Liver (tissue), 8 donors: ENCODE measurements at regions not wholly inside any gene's neighbourhood (a gene's known extent, or its start where the extent isn't known, plus 50 kb on each side); places are given as distances from the start of the nearest gene placed in this dataset.

Experiments
- DNase-seq: peaks from one replicate; pipeline ENCODE4 v3.0.0-alpha.2; 2017; ENCODE audit warnings: low spot score
- H3K27ac ChIP-seq, 2 donors: one replicate each; pipeline ENCODE4 v1.7.0; 2013; ENCODE audit warnings: inconsistent platforms in 2 of 2, low read length in 2 of 2, control low read depth in 1 of 2, low read depth in 1 of 2, mild to moderate bottlenecking in 1 of 2
- H3K27me3 ChIP-seq, 4 donors: one replicate each; pipeline versions ENCODE4 v1.6.1 to v1.7.0; 2013; ENCODE audit warnings: low read length in 3 of 4, inconsistent platforms in 1 of 4, mild to moderate bottlenecking in 1 of 4, moderate library complexity in 1 of 4; ENCODE audit not compliant: control insufficient read depth in 4 of 4, insufficient read depth in 4 of 4
- H3K36me3 ChIP-seq, 4 donors: one replicate each; pipeline versions ENCODE4 v1.6.1 to v1.7.0; 2013; ENCODE audit warnings: low read length in 3 of 4, mild to moderate bottlenecking in 3 of 4, low read depth in 1 of 4, moderate library complexity in 1 of 4; ENCODE audit not compliant: control insufficient read depth in 4 of 4, insufficient read depth in 3 of 4
- H3K4me1 ChIP-seq, 4 donors: one replicate each; pipeline versions ENCODE4 v1.6.1 to v1.7.0; 2013; ENCODE audit warnings: low read length in 3 of 4, mild to moderate bottlenecking in 3 of 4, moderate library complexity in 1 of 4; ENCODE audit not compliant: control insufficient read depth in 4 of 4, insufficient read depth in 4 of 4
- H3K4me3 ChIP-seq, 3 donors: one replicate each; pipeline versions ENCODE4 v1.6.1 to v1.7.0; 2013; ENCODE audit warnings: low read length in 3 of 3, control low read depth in 1 of 3, low read depth in 1 of 3, mild to moderate bottlenecking in 1 of 3
- H3K9ac ChIP-seq, 2 donors: one replicate each; pipeline ENCODE4 v1.7.0; 2013; ENCODE audit warnings: low read length in 2 of 2, mild to moderate bottlenecking in 2 of 2, moderate library complexity in 2 of 2, control low read depth in 1 of 2, low read depth in 1 of 2
- H3K9me3 ChIP-seq, 4 donors: one replicate each; pipeline versions ENCODE4 v1.6.1 to v1.7.0; 2013; ENCODE audit warnings: low read length in 3 of 4; ENCODE audit not compliant: control insufficient read depth in 4 of 4
- EGR1 ChIP-seq, 2 donors: IDR thresholded peaks; 2 replicates each; pipeline ENCODE4 v1.6.1; 2016 to 2018; ENCODE audit warnings: antibody characterized with exemption in 2 of 2, low read depth in 2 of 2
- FOXA1 ChIP-seq: IDR thresholded peaks from 2 replicates; pipeline ENCODE4 v1.6.1; 2016; ENCODE audit warnings: antibody characterized with exemption
- FOXA2 ChIP-seq: IDR thresholded peaks from 2 replicates; pipeline ENCODE4 v1.6.1; 2016; ENCODE audit warnings: antibody characterized with exemption
- GABPA ChIP-seq, 2 donors: IDR thresholded peaks in 1 of 2; conservative IDR thresholded peaks in 1 of 2; 2 replicates each; pipeline ENCODE4 v1.6.1; 2016; ENCODE audit warnings: antibody characterized with exemption in 2 of 2, mild to moderate bottlenecking in 1 of 2, moderate library complexity in 1 of 2
- HNF4A ChIP-seq, 2 donors: conservative IDR thresholded peaks; 2 replicates each; pipeline ENCODE4 v1.6.1; 2016; ENCODE audit warnings: antibody characterized with exemption in 2 of 2, mild to moderate bottlenecking in 2 of 2
- HNF4G ChIP-seq: IDR thresholded peaks from 2 replicates; pipeline ENCODE4 v1.6.1; 2016; ENCODE audit warnings: antibody characterized with exemption
- RAD21 ChIP-seq, 2 donors: IDR thresholded peaks; 2 replicates each; pipeline ENCODE4 v1.6.1; 2016; ENCODE audit warnings: antibody characterized with exemption in 2 of 2, mild to moderate bottlenecking in 2 of 2
- RXRA ChIP-seq, 2 donors: IDR thresholded peaks; 2 replicates each; pipeline ENCODE4 v1.6.1; 2017 to 2018; ENCODE audit warnings: antibody characterized with exemption in 2 of 2, mild to moderate bottlenecking in 1 of 2
- SP1 ChIP-seq: IDR thresholded peaks from 2 replicates; pipeline ENCODE4 v1.6.1; 2018; ENCODE audit warnings: antibody characterized with exemption, mild to moderate bottlenecking
- TAF1 ChIP-seq: conservative IDR thresholded peaks from 2 replicates; pipeline ENCODE4 v1.6.1; 2016; ENCODE audit warnings: antibody characterized with exemption, mild to moderate bottlenecking
- YY1 ChIP-seq: IDR thresholded peaks from 2 replicates; pipeline ENCODE4 v1.6.1; 2016; ENCODE audit warnings: antibody characterized with exemption, mild to moderate bottlenecking
- WGBS: extraction: QIAGEN DNeasy Blood & Tissue Kit; methylation state at CpG from one replicate; pipeline ENCODE4 v1.1.7; 2013; 5-methylcytosine and 5-hydroxymethylcytosine counted together
- TF ChIP-seq, protein P1 (sequence below): IDR thresholded peaks from 2 replicates; pipeline ENCODE4 v1.6.1; 2016; ENCODE audit warnings: antibody characterized with exemption
- TF ChIP-seq, protein P2 (sequence below): IDR thresholded peaks from 2 replicates; pipeline ENCODE4 v1.6.1; 2016; ENCODE audit warnings: antibody characterized with exemption
- TF ChIP-seq, protein P3 (sequence below): IDR thresholded peaks from 2 replicates; pipeline ENCODE4 v1.6.1; 2016; ENCODE audit warnings: antibody characterized with exemption, mild to moderate bottlenecking
- TF ChIP-seq, protein P4 (sequence below): fragments of 150-350 bp; IDR thresholded peaks from 2 replicates; pipeline ENCODE4 v1.5.1; 2017; ENCODE audit warnings: improper control_type of control experiment, low read depth, low read length; ENCODE audit not compliant: missing input control
- donor health status: healthy.
- donor health status: healthy.
- donor health status: healthy.
- donor health status: healthy.
- donor health status: healthy.

DNA sequence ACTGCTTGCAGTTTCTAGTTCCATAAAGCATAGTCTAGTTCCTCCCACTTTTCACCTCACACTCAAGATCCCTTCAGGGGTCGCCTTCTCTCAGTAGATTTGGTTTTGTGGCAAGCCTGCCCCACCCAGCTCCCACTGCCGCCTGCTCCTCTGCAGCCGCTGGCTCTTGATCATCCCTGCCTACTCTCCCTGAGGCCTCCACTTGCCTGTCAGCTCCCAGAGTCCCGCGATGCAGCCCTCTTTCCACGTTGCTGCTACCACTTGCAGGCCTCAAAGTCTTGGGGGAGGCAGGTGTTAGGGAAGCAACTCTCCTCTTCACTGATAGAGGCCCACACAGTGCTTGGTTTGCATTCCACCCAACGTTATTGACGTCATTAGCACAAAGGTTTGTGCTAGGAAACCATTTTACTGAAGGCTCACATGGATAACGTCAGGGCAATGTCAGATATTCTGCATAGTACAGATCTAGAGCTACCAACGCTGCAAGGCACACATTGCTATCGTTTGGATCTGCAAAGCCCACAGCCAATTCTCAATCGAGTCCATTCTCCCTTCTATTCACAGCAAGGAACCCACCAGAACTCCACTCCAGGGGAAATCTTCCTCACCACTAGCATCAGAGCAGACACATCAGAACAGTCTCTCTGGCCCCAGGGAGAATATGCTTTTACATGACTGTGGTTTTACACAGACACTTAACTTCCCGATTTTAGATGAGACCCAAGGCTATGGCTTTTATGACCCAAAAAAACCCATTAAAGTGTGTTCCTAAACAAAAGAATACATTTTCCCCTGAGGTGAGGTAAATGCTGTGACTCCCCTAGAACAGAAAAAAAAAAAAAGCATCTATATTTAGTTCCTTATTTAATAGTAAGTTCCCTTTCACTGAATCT lies 519.5 kb upstream of the CAMK1G start (continued):
- TF ChIP-seq HNF4A (conservative IDR thresholded peaks at IDR 0.05) (no peak), FOXA2 (no peak)
- TF ChIP-seq, protein P1, sequence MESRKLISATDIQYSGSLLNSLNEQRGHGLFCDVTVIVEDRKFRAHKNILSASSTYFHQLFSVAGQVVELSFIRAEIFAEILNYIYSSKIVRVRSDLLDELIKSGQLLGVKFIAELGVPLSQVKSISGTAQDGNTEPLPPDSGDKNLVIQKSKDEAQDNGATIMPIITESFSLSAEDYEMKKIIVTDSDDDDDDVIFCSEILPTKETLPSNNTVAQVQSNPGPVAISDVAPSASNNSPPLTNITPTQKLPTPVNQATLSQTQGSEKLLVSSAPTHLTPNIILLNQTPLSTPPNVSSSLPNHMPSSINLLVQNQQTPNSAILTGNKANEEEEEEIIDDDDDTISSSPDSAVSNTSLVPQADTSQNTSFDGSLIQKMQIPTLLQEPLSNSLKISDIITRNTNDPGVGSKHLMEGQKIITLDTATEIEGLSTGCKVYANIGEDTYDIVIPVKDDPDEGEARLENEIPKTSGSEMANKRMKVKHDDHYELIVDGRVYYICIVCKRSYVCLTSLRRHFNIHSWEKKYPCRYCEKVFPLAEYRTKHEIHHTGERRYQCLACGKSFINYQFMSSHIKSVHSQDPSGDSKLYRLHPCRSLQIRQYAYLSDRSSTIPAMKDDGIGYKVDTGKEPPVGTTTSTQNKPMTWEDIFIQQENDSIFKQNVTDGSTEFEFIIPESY: no peak

DNA sequence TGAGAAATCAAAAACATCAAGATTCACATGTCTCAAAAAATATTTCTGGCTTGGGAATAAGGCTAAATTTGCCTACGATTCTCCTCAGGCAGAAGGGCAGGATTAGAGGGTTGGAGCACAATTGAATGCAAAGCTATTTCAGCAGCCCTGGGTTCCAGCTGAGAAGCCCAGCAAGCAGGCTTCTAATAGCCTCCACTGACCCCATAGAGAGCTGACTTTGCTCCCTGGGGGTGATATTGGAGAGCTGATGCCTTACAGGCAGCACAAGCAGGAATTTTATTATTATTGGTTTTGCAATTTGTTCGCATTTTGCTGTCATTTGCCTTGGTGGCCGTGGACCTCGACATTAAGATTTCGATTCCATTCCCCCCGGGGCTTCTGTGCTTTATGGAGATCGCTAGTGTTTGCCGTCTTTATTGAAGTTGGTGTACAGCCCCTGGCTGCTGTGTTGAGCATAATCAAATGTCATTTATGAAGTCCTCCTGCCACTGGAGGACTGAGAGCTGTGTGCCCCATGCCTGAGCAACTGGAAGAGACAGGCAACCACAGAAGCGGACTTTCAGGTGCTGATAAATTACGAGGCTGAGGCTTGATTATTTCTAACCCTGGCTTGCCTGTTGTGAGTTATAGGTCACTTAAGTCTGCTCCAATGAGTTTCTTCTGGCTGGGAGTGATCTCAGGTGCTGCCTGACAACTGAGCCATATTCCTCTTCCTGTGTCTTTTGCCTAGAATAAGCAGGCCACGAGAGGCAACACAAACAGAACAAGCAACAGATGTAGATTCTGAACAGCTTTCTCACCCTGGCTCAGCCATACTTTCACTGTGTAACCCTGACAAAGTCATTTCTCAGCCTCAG lies 518.4 kb upstream of the CAMK1G start:
- TF ChIP-seq, protein P2, sequence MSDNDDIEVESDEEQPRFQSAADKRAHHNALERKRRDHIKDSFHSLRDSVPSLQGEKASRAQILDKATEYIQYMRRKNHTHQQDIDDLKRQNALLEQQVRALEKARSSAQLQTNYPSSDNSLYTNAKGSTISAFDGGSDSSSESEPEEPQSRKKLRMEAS: no peak
- TF ChIP-seq HNF4G: no peak
- TF ChIP-seq TAF1: no peak
- no peak for TF ChIP-seq FOXA1
- TF ChIP-seq, protein P3, sequence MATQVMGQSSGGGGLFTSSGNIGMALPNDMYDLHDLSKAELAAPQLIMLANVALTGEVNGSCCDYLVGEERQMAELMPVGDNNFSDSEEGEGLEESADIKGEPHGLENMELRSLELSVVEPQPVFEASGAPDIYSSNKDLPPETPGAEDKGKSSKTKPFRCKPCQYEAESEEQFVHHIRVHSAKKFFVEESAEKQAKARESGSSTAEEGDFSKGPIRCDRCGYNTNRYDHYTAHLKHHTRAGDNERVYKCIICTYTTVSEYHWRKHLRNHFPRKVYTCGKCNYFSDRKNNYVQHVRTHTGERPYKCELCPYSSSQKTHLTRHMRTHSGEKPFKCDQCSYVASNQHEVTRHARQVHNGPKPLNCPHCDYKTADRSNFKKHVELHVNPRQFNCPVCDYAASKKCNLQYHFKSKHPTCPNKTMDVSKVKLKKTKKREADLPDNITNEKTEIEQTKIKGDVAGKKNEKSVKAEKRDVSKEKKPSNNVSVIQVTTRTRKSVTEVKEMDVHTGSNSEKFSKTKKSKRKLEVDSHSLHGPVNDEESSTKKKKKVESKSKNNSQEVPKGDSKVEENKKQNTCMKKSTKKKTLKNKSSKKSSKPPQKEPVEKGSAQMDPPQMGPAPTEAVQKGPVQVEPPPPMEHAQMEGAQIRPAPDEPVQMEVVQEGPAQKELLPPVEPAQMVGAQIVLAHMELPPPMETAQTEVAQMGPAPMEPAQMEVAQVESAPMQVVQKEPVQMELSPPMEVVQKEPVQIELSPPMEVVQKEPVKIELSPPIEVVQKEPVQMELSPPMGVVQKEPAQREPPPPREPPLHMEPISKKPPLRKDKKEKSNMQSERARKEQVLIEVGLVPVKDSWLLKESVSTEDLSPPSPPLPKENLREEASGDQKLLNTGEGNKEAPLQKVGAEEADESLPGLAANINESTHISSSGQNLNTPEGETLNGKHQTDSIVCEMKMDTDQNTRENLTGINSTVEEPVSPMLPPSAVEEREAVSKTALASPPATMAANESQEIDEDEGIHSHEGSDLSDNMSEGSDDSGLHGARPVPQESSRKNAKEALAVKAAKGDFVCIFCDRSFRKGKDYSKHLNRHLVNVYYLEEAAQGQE: no peak
- TF ChIP-seq HNF4A (conservative IDR thresholded peaks at IDR 0.05): no peak
- TF ChIP-seq RXRA (IDR thresholded peaks at IDR 0.05): no peak
- H3K9me3 ChIP-seq: no peaks in the 10 kb centered on the region
- WGBS: 89% methylated on average over 11 of the region's 11 CpGs

DNA sequence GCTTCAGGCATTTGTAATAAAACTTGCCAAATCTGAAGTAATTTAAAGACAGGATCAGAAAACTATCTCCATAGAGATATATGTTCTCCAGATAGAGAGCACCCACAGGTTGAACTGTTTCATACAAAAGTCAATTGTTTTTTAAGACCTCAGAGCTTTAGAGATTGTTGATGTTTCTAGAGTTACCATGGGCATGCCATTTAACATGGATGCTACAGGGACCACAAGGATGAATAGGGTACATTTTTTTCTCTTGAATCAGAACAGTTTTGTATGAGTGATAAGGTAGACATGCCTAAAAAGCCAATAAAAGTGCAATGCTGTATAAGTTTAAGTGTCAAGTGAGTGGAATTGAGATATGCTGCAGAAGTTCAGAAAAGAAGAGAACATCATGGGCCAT lies 511.0 kb upstream of the CAMK1G start:
- Histone ChIP-seq H3K36me3 (peaks cover 0 to 1% (median 0%) of the 10 kb centered on the region in 4 donors), H3K9me3 (no peaks in the 10 kb centered on the region), H3K9ac (no peak overlapping the region), H3K27me3 (no peaks in the 10 kb centered on the region), H3K4me3 (no peak overlapping the region), H3K4me1 (peaks cover 2 to 12% (median 6%) of the 10 kb centered on the region in 4 donors), H3K27ac (no peak overlapping the region)
- DNase-seq: no peak
- TF ChIP-seq, protein P2: no peak
- TF ChIP-seq YY1: no peak
- TF ChIP-seq GABPA (IDR thresholded peaks at IDR 0.05 in 1 of 2, conservative IDR thresholded peaks at IDR 0.05 in 1 of 2): no peak
- TF ChIP-seq RAD21 (IDR thresholded peaks at IDR 0.05): no peak
- TF ChIP-seq EGR1 (IDR thresholded peaks at IDR 0.05; ENCODE audit: low read depth in 2 of 2): no peak
- no peak for TF ChIP-seq RXRA (IDR thresholded peaks at IDR 0.05)
- TF ChIP-seq HNF4G: no peak
- TF ChIP-seq, protein P4, sequence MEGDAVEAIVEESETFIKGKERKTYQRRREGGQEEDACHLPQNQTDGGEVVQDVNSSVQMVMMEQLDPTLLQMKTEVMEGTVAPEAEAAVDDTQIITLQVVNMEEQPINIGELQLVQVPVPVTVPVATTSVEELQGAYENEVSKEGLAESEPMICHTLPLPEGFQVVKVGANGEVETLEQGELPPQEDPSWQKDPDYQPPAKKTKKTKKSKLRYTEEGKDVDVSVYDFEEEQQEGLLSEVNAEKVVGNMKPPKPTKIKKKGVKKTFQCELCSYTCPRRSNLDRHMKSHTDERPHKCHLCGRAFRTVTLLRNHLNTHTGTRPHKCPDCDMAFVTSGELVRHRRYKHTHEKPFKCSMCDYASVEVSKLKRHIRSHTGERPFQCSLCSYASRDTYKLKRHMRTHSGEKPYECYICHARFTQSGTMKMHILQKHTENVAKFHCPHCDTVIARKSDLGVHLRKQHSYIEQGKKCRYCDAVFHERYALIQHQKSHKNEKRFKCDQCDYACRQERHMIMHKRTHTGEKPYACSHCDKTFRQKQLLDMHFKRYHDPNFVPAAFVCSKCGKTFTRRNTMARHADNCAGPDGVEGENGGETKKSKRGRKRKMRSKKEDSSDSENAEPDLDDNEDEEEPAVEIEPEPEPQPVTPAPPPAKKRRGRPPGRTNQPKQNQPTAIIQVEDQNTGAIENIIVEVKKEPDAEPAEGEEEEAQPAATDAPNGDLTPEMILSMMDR: no peak
- no peak for TF ChIP-seq SP1
- TF ChIP-seq FOXA1: no peak
- TF ChIP-seq HNF4A (conservative IDR thresholded peaks at IDR 0.05): no peak
- TF ChIP-seq, protein P3: no peak
- TF ChIP-seq FOXA2: no peak
- TF ChIP-seq TAF1: no peak

More for the DNA sequence above, 518.4 kb upstream of the CAMK1G start:
- Histone ChIP-seq H3K36me3 (no peaks in the 10 kb centered on the region), H3K27me3 (no peaks in the 10 kb centered on the region), H3K27ac (no peak overlapping the region), H3K4me1 (no peaks in the 10 kb centered on the region), H3K9ac (no peak overlapping the region), H3K4me3 (no peak overlapping the region)
- no peak for DNase-seq
